ENCODE measurements at regions not wholly inside any gene's neighbourhood (a gene's known extent, or its start where the extent isn't known, plus 50 kb on each side); places are given as distances from the start of the nearest gene placed in this dataset.
"Not testable (repeated sequence)": the region's sequence is repeated elsewhere in the genome, so short reads cannot be mapped to it uniquely, and the experiment has no call there.

DNA sequence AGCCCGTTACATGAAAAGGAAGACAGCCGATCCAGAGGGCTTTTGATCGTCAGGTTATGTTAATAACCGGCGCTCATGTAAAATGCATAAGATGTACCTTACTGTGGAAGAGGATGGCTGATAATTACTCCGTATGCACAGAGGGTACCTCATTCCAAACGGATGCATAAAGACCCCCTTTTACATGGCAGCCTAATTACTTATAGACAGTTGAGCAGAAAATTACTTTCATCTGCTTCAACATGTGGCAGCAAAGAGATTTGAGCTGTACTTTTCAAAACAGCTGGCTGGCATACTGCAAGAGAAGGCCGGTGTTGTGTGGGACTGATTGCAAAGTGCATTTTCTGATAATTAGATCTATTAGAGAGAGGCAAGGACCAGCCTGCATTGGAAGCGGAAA is 103.4 kb downstream of the SHOX start:
- TF ChIP-seq, protein P1, sequence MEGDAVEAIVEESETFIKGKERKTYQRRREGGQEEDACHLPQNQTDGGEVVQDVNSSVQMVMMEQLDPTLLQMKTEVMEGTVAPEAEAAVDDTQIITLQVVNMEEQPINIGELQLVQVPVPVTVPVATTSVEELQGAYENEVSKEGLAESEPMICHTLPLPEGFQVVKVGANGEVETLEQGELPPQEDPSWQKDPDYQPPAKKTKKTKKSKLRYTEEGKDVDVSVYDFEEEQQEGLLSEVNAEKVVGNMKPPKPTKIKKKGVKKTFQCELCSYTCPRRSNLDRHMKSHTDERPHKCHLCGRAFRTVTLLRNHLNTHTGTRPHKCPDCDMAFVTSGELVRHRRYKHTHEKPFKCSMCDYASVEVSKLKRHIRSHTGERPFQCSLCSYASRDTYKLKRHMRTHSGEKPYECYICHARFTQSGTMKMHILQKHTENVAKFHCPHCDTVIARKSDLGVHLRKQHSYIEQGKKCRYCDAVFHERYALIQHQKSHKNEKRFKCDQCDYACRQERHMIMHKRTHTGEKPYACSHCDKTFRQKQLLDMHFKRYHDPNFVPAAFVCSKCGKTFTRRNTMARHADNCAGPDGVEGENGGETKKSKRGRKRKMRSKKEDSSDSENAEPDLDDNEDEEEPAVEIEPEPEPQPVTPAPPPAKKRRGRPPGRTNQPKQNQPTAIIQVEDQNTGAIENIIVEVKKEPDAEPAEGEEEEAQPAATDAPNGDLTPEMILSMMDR (conservative IDR thresholded peaks at IDR 0.05; ENCODE audit: low read depth, low read length) = no peak

GRCh38 chrX:729583-730409 is 99.2 kb downstream of the SHOX start:
- TF ChIP-seq, protein P1 (conservative IDR thresholded peaks at IDR 0.05; ENCODE audit: low read depth, low read length) = no peak
- H3K4me3 ChIP-seq (ENCODE audit: low read depth, low read length) = no peak overlapping the region
- DNase-seq (ENCODE audit: low read depth) = no peak

More for the DNA sequence above, 103.4 kb downstream of the SHOX start:
- no peak overlapping the region for H3K4me3 ChIP-seq (ENCODE audit: low read depth, low read length)
- DNase-seq (ENCODE audit: low read depth) = no peak

DNA sequence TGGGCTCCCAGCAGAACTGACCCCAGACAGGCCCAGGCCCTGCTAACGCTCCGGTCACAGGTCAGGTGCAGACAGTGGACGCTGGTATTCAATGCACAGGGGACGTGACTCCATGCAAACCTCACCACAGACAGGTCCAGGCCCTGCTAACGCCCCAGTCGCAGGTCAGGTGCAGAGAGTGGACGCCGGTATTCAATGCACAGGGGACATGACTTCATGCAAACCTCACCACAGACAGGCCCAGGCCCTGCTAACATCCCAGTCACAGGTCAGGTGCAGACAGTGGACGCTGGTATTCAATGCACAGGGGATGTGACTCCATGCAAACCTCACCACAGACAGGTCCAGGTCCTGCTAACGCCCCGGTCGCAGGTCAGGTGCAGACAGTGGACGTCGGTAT is 98.5 kb downstream of the SHOX start:
- not testable (repeated sequence) for H3K4me3 ChIP-seq (ENCODE audit: low read depth, low read length); DNase-seq (ENCODE audit: low read depth)

GRCh38 chrX:728639-729038 is 98.0 kb downstream of the SHOX start:
- not testable (repeated sequence) for DNase-seq (ENCODE audit: low read depth); H3K4me3 ChIP-seq (ENCODE audit: low read depth, low read length)

DNA sequence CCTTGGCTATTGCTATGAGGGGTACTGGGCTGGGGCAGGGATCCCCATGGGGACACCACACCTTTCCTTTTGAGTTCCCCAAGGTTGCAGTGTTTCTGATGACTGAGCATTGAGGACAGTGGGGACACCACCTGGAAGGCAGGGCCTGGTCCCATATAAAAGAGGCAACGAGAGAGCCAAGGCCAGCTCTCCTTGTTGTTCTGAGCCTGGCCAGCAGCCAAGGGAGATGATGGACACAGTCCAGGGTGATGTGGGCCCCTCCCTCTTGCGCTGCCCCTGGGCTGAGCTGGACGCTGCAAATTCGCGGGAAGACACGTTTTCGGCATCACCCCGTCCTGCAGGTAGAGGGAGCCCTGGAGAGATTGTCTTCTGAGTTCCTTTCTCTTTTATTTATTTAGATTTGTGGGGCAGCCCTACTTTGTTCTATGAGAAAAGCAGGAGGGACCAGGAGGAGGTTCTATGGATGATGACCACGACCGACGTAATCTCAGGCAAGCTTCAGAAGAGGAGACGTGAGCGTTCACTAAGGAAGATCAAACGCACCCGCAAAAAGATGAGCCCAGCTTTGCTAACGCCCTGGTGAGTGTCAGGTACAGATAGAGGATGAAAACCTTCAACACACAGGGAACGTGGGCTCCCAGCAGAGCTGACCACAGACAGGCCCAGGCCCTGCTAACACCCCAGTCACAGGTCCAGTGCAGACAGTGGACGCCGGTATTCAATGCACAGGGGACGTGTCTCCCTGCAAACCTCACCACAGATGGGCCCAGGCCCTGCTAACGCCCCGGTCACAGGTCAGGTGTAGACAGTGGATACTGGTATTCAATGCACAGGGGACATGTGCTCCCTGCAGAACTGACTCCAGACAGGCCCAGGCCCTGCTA is 97.4 kb downstream of the SHOX start:
- no peak for DNase-seq (ENCODE audit: low read depth)
- H3K4me3 ChIP-seq (ENCODE audit: low read depth, low read length) = no peak overlapping the region
- TF ChIP-seq, protein P1 (conservative IDR thresholded peaks at IDR 0.05; ENCODE audit: low read depth, low read length) = peak; percentile 9

DNA sequence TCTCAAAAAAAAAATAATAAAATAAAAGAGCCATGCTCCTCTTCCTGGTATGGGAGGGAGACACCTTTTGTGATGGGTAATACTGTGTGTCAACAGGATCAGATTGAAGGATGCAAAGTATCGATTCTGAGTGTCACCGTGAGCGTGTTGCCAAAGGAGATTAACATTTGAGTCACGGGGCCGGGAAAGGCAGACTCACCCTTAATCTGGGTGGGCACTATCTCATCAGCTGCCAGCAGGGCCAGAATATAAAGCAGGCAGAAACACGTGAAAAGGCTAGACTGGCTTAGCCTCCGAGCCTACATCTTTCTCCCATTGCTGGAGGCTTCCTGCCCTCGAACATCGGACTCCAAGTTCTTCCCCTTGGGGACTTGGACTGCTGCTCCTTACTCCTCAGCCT is 95.4 kb downstream of the SHOX start:
- no peak for DNase-seq (ENCODE audit: low read depth)
- TF ChIP-seq, protein P1 (conservative IDR thresholded peaks at IDR 0.05; ENCODE audit: low read depth, low read length) = no peak
- no peak overlapping the region for H3K4me3 ChIP-seq (ENCODE audit: low read depth, low read length)

GRCh38 chrX:724256-724655 is 93.7 kb downstream of the SHOX start:
- H3K4me3 ChIP-seq (ENCODE audit: low read depth, low read length) = no peak overlapping the region
- TF ChIP-seq, protein P1 (conservative IDR thresholded peaks at IDR 0.05; ENCODE audit: low read depth, low read length) = no peak
- no peak for DNase-seq (ENCODE audit: low read depth)
